GM12873 (cell line): ENCODE measurements at regions not wholly inside any gene's neighbourhood (a gene's known extent, or its start where the extent isn't known, plus 50 kb on each side); places are given as distances from the start of the nearest gene placed in this dataset.

ENCODE experiments used
- CTCF ChIP-seq: IDR thresholded peaks from 2 replicates; pipeline ENCODE4 v1.5.1; 2012; ENCODE audit warnings: low read depth, mild to moderate bottlenecking, moderate library complexity, low read length, control low read depth; ENCODE audit not compliant: insufficient read depth; ENCODE audit errors: missing control alignments

GRCh38 chr13:73335944-73336343, 277.1 kb downstream of the KLF5 start:
- TF ChIP-seq CTCF: no peak

GRCh38 chr13:73335210-73335609, 276.4 kb downstream of the KLF5 start:
- TF ChIP-seq CTCF: no peak

- no peak for TF ChIP-seq CTCF
These were observed 275.6 kb downstream of the KLF5 start for GRCh38 chr13:73334445-73334844.

GRCh38 chr13:73331556-73331955, 272.8 kb downstream of the KLF5 start:
- TF ChIP-seq CTCF: no peak

GRCh38 chr13:73329355-73329754, 270.6 kb downstream of the KLF5 start:
- TF ChIP-seq CTCF: no peak

GRCh38 chr13:73327579-73327978, 268.8 kb downstream of the KLF5 start:
- TF ChIP-seq CTCF: no peak

- TF ChIP-seq CTCF: no peak
These were observed 267.1 kb downstream of the KLF5 start for GRCh38 chr13:73325723-73326558.
